ENCODE measurements at regions not wholly inside any gene's neighbourhood (a gene's known extent, or its start where the extent isn't known, plus 50 kb on each side); places are given as distances from the start of the nearest gene placed in this dataset.
"Not testable (repeated sequence)": the region's sequence is repeated elsewhere in the genome, so short reads cannot be mapped to it uniquely, and the experiment has no call there.

GRCh38 chr10:80855348-80855971 is 317.8 kb downstream of the SH2D4B start:
- DNase-seq (ENCODE audit: low read depth in 3 of 3, low spot score in 2 of 3): peak in 2 of 3 donors; percentile 5 to 18

- DNase-seq (ENCODE audit: low read depth in 3 of 3, low spot score in 2 of 3): no peak
These were observed 318.5 kb downstream of the SH2D4B start for GRCh38 chr10:80856186-80856585.

- DNase-seq (ENCODE audit: low read depth in 3 of 3, low spot score in 2 of 3): not testable (repeated sequence)
These were observed 321.6 kb downstream of the SH2D4B start for GRCh38 chr10:80859279-80859678.

GRCh38 chr10:80860719-80861118 is 323.0 kb downstream of the SH2D4B start:
- no peak for DNase-seq (ENCODE audit: low read depth in 3 of 3, low spot score in 2 of 3)

- no peak for DNase-seq (ENCODE audit: low read depth in 3 of 3, low spot score in 2 of 3)
These were observed 324.2 kb downstream of the SH2D4B start for GRCh38 chr10:80861882-80862281.

- DNase-seq (ENCODE audit: low read depth in 3 of 3, low spot score in 2 of 3): no peak
These were observed 332.6 kb downstream of the SH2D4B start for GRCh38 chr10:80870282-80870681.

- DNase-seq (ENCODE audit: low read depth in 3 of 3, low spot score in 2 of 3): no peak
These were observed 333.4 kb downstream of the SH2D4B start for GRCh38 chr10:80871083-80871482.

- DNase-seq (ENCODE audit: low read depth in 3 of 3, low spot score in 2 of 3): no peak
These were observed 340.6 kb downstream of the SH2D4B start for GRCh38 chr10:80878330-80878729.

- no peak for DNase-seq (ENCODE audit: low read depth in 3 of 3, low spot score in 2 of 3)
These were observed 352.4 kb downstream of the SH2D4B start for GRCh38 chr10:80890146-80890545.

- DNase-seq (ENCODE audit: low read depth in 3 of 3, low spot score in 2 of 3): no peak
These were observed 355.6 kb downstream of the SH2D4B start for GRCh38 chr10:80893256-80893655.

- no peak for DNase-seq (ENCODE audit: low read depth in 3 of 3, low spot score in 2 of 3)
These were observed 356.6 kb downstream of the SH2D4B start for GRCh38 chr10:80894311-80894791.

- DNase-seq (ENCODE audit: low read depth in 3 of 3, low spot score in 2 of 3): no peak
These were observed 357.2 kb downstream of the SH2D4B start for GRCh38 chr10:80894797-80895467.

- DNase-seq (ENCODE audit: low read depth in 3 of 3, low spot score in 2 of 3): no peak
These were observed 358.4 kb downstream of the SH2D4B start for GRCh38 chr10:80896076-80896475.

- DNase-seq (ENCODE audit: low read depth in 3 of 3, low spot score in 2 of 3): no peak
These were observed 359.3 kb downstream of the SH2D4B start for GRCh38 chr10:80896959-80897358.

GRCh38 chr10:80900661-80901060 is 363.0 kb downstream of the SH2D4B start:
- no peak for DNase-seq (ENCODE audit: low read depth in 3 of 3, low spot score in 2 of 3)

- no peak for DNase-seq (ENCODE audit: low read depth in 3 of 3, low spot score in 2 of 3)
These were observed 370.9 kb downstream of the SH2D4B start for GRCh38 chr10:80908611-80909010.

GRCh38 chr10:80909254-80909653 is 371.6 kb downstream of the SH2D4B start:
- DNase-seq (ENCODE audit: low read depth in 3 of 3, low spot score in 2 of 3): no peak

GRCh38 chr10:80917636-80918035 is 379.9 kb downstream of the SH2D4B start:
- no peak for DNase-seq (ENCODE audit: low read depth in 3 of 3, low spot score in 2 of 3)

- no peak for DNase-seq (ENCODE audit: low read depth in 3 of 3, low spot score in 2 of 3)
These were observed 383.3 kb downstream of the SH2D4B start for GRCh38 chr10:80921032-80921431.

GRCh38 chr10:80924063-80924952 is 386.6 kb downstream of the SH2D4B start:
- DNase-seq (ENCODE audit: low read depth in 3 of 3, low spot score in 2 of 3): no peak

GRCh38 chr10:80927419-80928078 is 389.8 kb downstream of the SH2D4B start:
- no peak for DNase-seq (ENCODE audit: low read depth in 3 of 3, low spot score in 2 of 3)
